ENCODE measurements at regions not wholly inside any gene's neighbourhood (a gene's known extent, or its start where the extent isn't known, plus 50 kb on each side); places are given as distances from the start of the nearest gene placed in this dataset.
"Not testable (repeated sequence)": the region's sequence is repeated elsewhere in the genome, so short reads cannot be mapped to it uniquely, and the experiment has no call there.

- Histone ChIP-seq H3K27me3 (ENCODE audit: control insufficient read depth in 1 of 2, insufficient read depth in 2 of 2, low read length in 2 of 2) (no peaks in the 10 kb centered on the region), H3K27ac (ENCODE audit: extremely low read length, insufficient read depth, low read length) (no peak overlapping the region), H2AFZ (ENCODE audit: low read length) (no peak overlapping the region), H3K4me1 (ENCODE audit: insufficient read depth, low read length) (no peaks in the 10 kb centered on the region), H3K4me3 (replicated peaks in 1 of 3; ENCODE audit: insufficient read depth in 1 of 3, low read depth in 2 of 3, low read length in 3 of 3) (no peak overlapping the region), H4K20me1 (ENCODE audit: insufficient read depth, low read length) (no peaks in the 10 kb centered on the region), H3K4me2 (ENCODE audit: low read depth, low read length) (no peak overlapping the region), H3K9me3 (ENCODE audit: low read length) (peaks cover 54% of the 10 kb centered on the region), H3K9ac (ENCODE audit: insufficient read depth, low read depth, low read length) (no peak overlapping the region), H3K79me2 (ENCODE audit: insufficient read depth, low read length) (no peaks in the 10 kb centered on the region), H3K36me3 (replicated peaks in 1 of 2; ENCODE audit: control insufficient read depth in 1 of 2, insufficient read depth in 2 of 2, low read length in 2 of 2) (no peaks in the 10 kb centered on the region)
- CTCF ChIA-PET (ENCODE audit: low intra/inter-chr PET ratio, low total read pairs): no interaction called here
- in situ Hi-C loops (cut with HindIII; ENCODE audit: extremely low pct_ligation_motif_present, low pct_unique_long_range_greater_than_20kb) (no loop called here), intact Hi-C loops (cut with micrococcal nuclease; ENCODE audit: unreplicated experiment) (no loop called here)
- ATAC-seq (no peak), FAIRE-seq (no peak), DNase-seq (ENCODE audit: low spot score) (no peak)
- no peak for TF ChIP-seq KLF16 (CRISPR knock-in tag; IDR thresholded peaks at IDR 0.05)
- no peak for TF ChIP-seq KLF11 (CRISPR knock-in tag; IDR thresholded peaks at IDR 0.05)
- POLR2A ChIA-PET: no interaction called here
- BruUV-seq (replicated peaks): no TSS peak
- WGBS (ENCODE audit: low lambda C conversion rate): 0% methylated on average over 1 of the region's 1 CpG
These were observed 335.2 kb upstream of the TARS1 start for GRCh38 chr5:33105521-33105941.

- DNase-seq (ENCODE audit: low spot score); intact Hi-C loops (cut with micrococcal nuclease; ENCODE audit: unreplicated experiment); H3K79me2 ChIP-seq (ENCODE audit: insufficient read depth, low read length); H3K27ac ChIP-seq (ENCODE audit: extremely low read length, insufficient read depth, low read length); in situ Hi-C loops (cut with HindIII; ENCODE audit: extremely low pct_ligation_motif_present, low pct_unique_long_range_greater_than_20kb); POLR2A ChIA-PET; CTCF ChIA-PET (ENCODE audit: low intra/inter-chr PET ratio, low total read pairs); FAIRE-seq; H3K4me2 ChIP-seq (ENCODE audit: low read depth, low read length); ATAC-seq; H2AFZ ChIP-seq (ENCODE audit: low read length); H3K4me1 ChIP-seq (ENCODE audit: insufficient read depth, low read length); H3K27me3 ChIP-seq (ENCODE audit: control insufficient read depth in 1 of 2, insufficient read depth in 2 of 2, low read length in 2 of 2); H3K4me3 ChIP-seq (replicated peaks in 1 of 3; ENCODE audit: insufficient read depth in 1 of 3, low read depth in 2 of 3, low read length in 3 of 3); BruUV-seq (replicated peaks); H3K9ac ChIP-seq (ENCODE audit: insufficient read depth, low read depth, low read length); H4K20me1 ChIP-seq (ENCODE audit: insufficient read depth, low read length); H3K36me3 ChIP-seq (replicated peaks in 1 of 2; ENCODE audit: control insufficient read depth in 1 of 2, insufficient read depth in 2 of 2, low read length in 2 of 2): not testable (repeated sequence)
- H3K9me3 ChIP-seq (ENCODE audit: low read length): peaks cover 45% of the 10 kb centered on the region
- WGBS (ENCODE audit: low lambda C conversion rate): 6% methylated on average over 2 of the region's 2 CpGs
These were observed 330.3 kb upstream of the TARS1 start for GRCh38 chr5:33110496-33110895.

- H3K9me3 ChIP-seq (ENCODE audit: low read length): peaks cover 14% of the 10 kb centered on the region
- no peak overlapping the region for H3K4me3 ChIP-seq (replicated peaks in 1 of 3; ENCODE audit: insufficient read depth in 1 of 3, low read depth in 2 of 3, low read length in 3 of 3)
- WGBS (ENCODE audit: low lambda C conversion rate): 35% methylated on average over 3 of the region's 3 CpGs
- ATAC-seq (no peak), DNase-seq (ENCODE audit: low spot score) (no peak), FAIRE-seq (no peak)
- no TSS peak for BruUV-seq (replicated peaks)
- no peaks in the 10 kb centered on the region for H3K36me3 ChIP-seq (replicated peaks in 1 of 2; ENCODE audit: control insufficient read depth in 1 of 2, insufficient read depth in 2 of 2, low read length in 2 of 2)
- H3K79me2 ChIP-seq (ENCODE audit: insufficient read depth, low read length): no peaks in the 10 kb centered on the region
- TF ChIP-seq CREB1 (IDR thresholded peaks at IDR 0.05) (peak; percentile 24; the same call in 1 of the 2 replicates), CREB1 (CRISPR knock-in tag; IDR thresholded peaks at IDR 0.05) (no peak), ZMYM2 (CRISPR knock-in tag; IDR thresholded peaks at IDR 0.05) (no peak), ZNF574 (CRISPR knock-in tag; IDR thresholded peaks at IDR 0.05) (no peak)
- in situ Hi-C loops (cut with HindIII; ENCODE audit: extremely low pct_ligation_motif_present, low pct_unique_long_range_greater_than_20kb) (no loop called here), intact Hi-C loops (cut with micrococcal nuclease; ENCODE audit: unreplicated experiment) (no loop called here)
- H3K27ac ChIP-seq (ENCODE audit: extremely low read length, insufficient read depth, low read length): no peak overlapping the region
- H2AFZ ChIP-seq (ENCODE audit: low read length): no peak overlapping the region
- H3K4me2 ChIP-seq (ENCODE audit: low read depth, low read length): no peak overlapping the region
- H3K27me3 ChIP-seq (ENCODE audit: control insufficient read depth in 1 of 2, insufficient read depth in 2 of 2, low read length in 2 of 2): no peaks in the 10 kb centered on the region; a peak in 1 of 5 replicates
- ChIA-PET POLR2A (no interaction called here), CTCF (ENCODE audit: low intra/inter-chr PET ratio, low total read pairs) (no interaction called here)
- H3K4me1 ChIP-seq (ENCODE audit: insufficient read depth, low read length): no peaks in the 10 kb centered on the region
- H4K20me1 ChIP-seq (ENCODE audit: insufficient read depth, low read length): no peaks in the 10 kb centered on the region
- H3K9ac ChIP-seq (ENCODE audit: insufficient read depth, low read depth, low read length): no peak overlapping the region
These were observed 326.4 kb upstream of the TARS1 start for GRCh38 chr5:33114361-33114760.
